Mucosa of rectum (tissue), 2 donors: ENCODE measurements at regions not wholly inside any gene's neighbourhood (a gene's known extent, or its start where the extent isn't known, plus 50 kb on each side); places are given as distances from the start of the nearest gene placed in this dataset.

Experiments used
- H3K27ac ChIP-seq, 2 donors: one replicate each; pipeline ENCODE4 v1.7.0; 2013; ENCODE audit warnings: inconsistent platforms in 2 of 2, low read depth in 2 of 2, low read length in 2 of 2
- H3K27me3 ChIP-seq, 2 donors: one replicate each; pipeline ENCODE4 v1.7.0; 2013; ENCODE audit warnings: low read length in 2 of 2; ENCODE audit not compliant: control insufficient read depth in 2 of 2, insufficient read depth in 2 of 2
- H3K36me3 ChIP-seq, 2 donors: one replicate each; pipeline ENCODE4 v1.7.0; 2013; ENCODE audit warnings: low read length in 2 of 2; ENCODE audit not compliant: control insufficient read depth in 2 of 2, insufficient read depth in 2 of 2
- H3K4me1 ChIP-seq, 2 donors: one replicate each; pipeline ENCODE4 v1.7.0; 2013; ENCODE audit warnings: low read length in 2 of 2, mild to moderate bottlenecking in 1 of 2; ENCODE audit not compliant: control insufficient read depth in 2 of 2, insufficient read depth in 2 of 2
- H3K4me3 ChIP-seq, 2 donors: one replicate each; pipeline ENCODE4 v1.7.0; 2013; ENCODE audit warnings: low read length in 2 of 2
- H3K9ac ChIP-seq, 2 donors: one replicate each; pipeline ENCODE4 v1.7.0; 2013; ENCODE audit warnings: low read length in 2 of 2, low read depth in 1 of 2, mild to moderate bottlenecking in 1 of 2
- H3K9me3 ChIP-seq, 2 donors: one replicate each; pipeline ENCODE4 v1.7.0; 2013; ENCODE audit warnings: low read length in 2 of 2; ENCODE audit not compliant: control insufficient read depth in 2 of 2
- donor health status: healthy.
- donor health status: Normal muscosa, but diverticular disease.

DNA sequence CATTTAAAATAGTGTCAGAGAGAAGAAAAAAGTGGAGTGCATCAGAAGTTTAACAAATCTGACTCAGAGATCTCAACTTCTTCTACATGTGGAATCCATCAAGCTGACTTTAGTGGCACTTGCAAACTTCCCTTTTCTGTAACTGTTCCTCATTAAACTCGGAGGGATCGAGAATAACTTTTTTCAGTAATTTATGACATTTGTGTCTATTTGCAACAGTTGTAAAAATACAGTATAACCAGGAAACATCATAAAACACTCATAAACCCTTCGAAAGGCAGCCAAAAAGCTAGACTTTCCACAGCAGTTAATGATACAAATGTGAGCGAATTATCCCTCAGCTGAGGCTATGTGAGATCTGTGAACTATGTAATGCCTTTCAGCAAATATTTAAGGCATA lies 1936.8 kb upstream of the SEL1L start:
- Histone ChIP-seq H3K4me3 (no peak overlapping the region), H3K36me3 (no peaks in the 10 kb centered on the region), H3K27me3 (no peaks in the 10 kb centered on the region), H3K9me3 (no peaks in the 10 kb centered on the region), H3K9ac (no peak overlapping the region), H3K27ac (no peak overlapping the region), H3K4me1 (no peaks in the 10 kb centered on the region)

DNA sequence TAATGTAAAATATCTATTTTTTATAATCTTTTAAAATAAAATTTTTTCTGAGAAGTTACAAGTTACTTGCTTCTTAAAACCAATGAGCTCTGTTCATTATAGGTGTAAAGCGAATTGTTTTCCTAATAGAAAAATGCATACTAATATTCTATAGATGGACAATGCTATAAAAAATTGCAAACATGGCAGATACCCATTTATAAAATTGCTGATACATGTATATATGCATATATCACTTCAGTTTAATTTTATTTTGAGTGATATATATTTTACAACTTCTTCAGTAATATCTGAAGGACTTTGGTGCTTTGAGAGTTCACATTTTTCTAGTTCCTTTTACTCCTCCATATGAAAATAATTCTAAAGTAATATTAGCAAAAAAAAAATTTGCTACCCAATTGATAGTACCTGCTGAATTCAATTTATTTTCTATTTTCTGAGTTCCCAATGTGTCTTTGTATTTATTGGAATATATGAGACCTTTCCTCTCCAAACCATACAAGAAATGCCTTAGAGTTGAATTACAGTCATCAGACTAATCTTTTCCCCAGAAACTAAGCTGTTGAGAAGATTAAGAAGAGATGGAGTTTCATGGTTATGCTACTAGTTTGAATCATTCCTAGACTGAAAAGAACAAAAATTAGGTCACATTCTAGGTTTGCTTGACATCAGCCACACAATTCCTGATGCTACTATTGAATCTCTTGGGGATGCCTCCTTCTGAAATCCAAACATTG lies 1937.5 kb upstream of the SEL1L start:
- no peak overlapping the region for H3K9ac ChIP-seq
- H3K36me3 ChIP-seq = no peaks in the 10 kb centered on the region
- H3K27ac ChIP-seq = no peak overlapping the region
- no peak overlapping the region for H3K4me3 ChIP-seq
- no peaks in the 10 kb centered on the region for H3K9me3 ChIP-seq
- no peaks in the 10 kb centered on the region for H3K4me1 ChIP-seq
- H3K27me3 ChIP-seq = no peaks in the 10 kb centered on the region

DNA sequence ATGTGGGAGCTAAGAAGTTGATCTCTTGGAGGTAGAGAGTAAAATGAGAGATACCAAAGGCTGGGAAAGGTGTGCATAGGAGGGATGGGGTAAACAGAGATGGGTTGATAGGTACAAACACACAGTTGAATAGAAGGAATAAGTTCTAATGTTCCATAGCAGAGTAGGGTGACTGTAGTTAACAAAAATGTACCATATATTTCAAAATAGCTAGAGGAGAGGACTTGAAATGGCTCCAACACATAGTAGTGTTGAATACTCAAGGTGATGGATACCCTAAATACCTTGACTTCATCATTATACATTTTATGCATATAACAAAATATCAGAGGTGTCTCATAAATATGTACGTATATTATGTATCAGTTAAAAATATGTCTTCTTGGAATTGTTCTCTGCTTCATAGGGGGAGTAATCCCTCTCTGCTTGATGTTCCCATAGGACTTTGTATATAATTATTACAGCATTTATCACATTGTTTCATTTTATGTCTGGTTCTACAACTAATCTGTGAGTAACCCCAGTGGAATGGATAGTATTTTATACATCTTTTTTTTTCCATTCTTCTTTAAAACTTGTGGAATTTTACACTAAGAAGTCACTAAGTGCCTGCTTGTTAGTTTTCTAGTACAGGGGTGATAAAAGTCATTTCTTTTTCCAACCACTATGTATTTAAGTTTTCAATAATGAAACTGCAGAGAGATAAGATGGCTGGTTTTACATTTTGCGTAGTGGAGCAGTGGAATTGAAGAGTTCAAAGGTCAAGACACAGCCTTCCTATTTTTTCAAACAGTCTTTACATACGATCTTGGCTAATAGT lies 1940.0 kb upstream of the SEL1L start:
- no peaks in the 10 kb centered on the region for H3K4me1 ChIP-seq
- no peaks in the 10 kb centered on the region for H3K36me3 ChIP-seq
- H3K9me3 ChIP-seq = no peaks in the 10 kb centered on the region
- no peaks in the 10 kb centered on the region for H3K27me3 ChIP-seq
- no peak overlapping the region for H3K4me3 ChIP-seq
- H3K27ac ChIP-seq = no peak overlapping the region
- no peak overlapping the region for H3K9ac ChIP-seq

DNA sequence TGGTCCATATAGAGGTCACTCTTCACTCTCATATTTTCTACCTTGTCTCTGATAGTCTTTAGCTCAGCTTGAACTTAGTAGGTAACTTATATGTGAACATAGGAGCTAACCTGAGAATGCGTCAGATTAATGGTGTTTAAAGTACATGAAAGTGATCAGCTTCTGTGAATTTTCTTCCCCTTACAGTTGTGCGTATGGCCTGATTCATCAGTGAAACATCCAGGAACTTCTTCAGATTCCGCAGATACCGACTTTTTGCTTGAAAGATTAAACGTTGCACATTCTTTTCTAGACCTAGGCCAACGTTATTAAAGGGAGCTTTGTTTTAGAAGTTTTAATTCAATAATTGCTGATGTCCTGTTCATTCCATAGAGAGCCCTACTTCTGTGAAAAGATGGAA lies 1945.1 kb upstream of the SEL1L start:
- H3K27me3 ChIP-seq = no peaks in the 10 kb centered on the region
- H3K27ac ChIP-seq = no peak overlapping the region
- H3K36me3 ChIP-seq = no peaks in the 10 kb centered on the region
- H3K4me1 ChIP-seq = no peaks in the 10 kb centered on the region
- H3K9me3 ChIP-seq = no peaks in the 10 kb centered on the region
- no peak overlapping the region for H3K9ac ChIP-seq
- H3K4me3 ChIP-seq = no peak overlapping the region

DNA sequence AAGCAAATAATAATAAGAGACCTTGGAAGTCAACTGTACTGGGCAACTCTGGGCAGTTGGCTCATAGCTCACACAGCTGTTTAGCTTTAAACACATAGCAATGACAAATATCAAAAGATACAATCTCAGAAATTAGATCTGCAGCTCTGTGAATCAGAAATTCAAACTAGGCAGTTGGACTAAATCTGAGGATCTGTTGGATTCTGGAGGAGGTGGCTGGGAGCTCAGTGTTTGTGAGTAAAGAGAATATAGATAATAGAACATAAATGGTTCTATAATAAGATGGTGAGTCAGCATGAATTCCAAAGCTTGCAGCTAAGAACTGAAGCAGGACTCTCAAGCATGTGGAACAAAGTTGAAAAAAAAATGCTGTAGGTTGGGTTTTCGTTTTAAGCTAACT lies 1949.4 kb upstream of the SEL1L start:
- no peaks in the 10 kb centered on the region for H3K36me3 ChIP-seq
- no peaks in the 10 kb centered on the region for H3K27me3 ChIP-seq
- H3K9me3 ChIP-seq = no peaks in the 10 kb centered on the region
- H3K4me1 ChIP-seq = no peaks in the 10 kb centered on the region
- no peak overlapping the region for H3K27ac ChIP-seq
- no peak overlapping the region for H3K9ac ChIP-seq
- H3K4me3 ChIP-seq = no peak overlapping the region

DNA sequence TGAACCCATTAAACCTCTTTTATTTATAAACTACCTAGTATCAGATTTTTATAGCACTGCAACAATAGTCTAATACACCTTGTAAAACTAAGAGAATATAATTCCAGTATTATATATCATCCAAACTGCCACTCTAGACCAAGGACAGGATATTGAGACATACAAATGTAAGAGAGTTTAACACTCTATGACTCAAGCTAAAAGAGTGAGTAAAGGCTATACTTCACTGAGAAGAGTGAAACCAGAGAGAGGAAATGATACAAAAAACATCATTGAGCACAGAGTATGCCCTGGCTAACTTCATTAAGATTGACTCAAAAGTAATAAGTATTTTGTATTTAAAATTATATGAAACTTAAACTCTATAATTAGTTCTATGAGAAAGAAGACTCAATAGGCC lies 1951.9 kb upstream of the SEL1L start:
- no peaks in the 10 kb centered on the region for H3K36me3 ChIP-seq
- no peak overlapping the region for H3K27ac ChIP-seq
- no peaks in the 10 kb centered on the region for H3K9me3 ChIP-seq
- H3K9ac ChIP-seq = no peak overlapping the region
- H3K4me3 ChIP-seq = no peak overlapping the region
- H3K4me1 ChIP-seq = no peaks in the 10 kb centered on the region
- no peaks in the 10 kb centered on the region for H3K27me3 ChIP-seq

DNA sequence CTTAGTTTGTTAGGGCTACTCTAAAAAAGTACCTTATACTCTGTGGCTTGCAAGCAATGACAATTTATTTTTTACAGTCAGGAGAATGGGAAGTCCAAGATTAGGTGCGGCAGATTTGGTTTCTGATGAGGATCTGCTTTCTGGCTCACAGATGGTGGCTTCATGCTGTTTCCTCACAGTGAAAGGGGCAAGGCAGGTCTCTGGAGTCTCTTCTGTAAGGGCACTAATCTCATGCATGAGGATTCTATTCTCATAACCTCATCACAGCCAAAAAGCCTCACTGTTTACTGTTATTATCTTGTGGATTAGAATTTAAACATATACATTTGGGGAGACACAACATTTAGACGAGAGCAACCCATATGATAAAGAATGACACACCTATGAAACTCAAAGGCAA lies 1957.4 kb upstream of the SEL1L start:
- H3K27ac ChIP-seq = no peak overlapping the region
- H3K9ac ChIP-seq = no peak overlapping the region
- H3K36me3 ChIP-seq = no peaks in the 10 kb centered on the region
- H3K4me3 ChIP-seq = no peak overlapping the region
- H3K4me1 ChIP-seq = no peaks in the 10 kb centered on the region
- H3K27me3 ChIP-seq = no peaks in the 10 kb centered on the region
- no peaks in the 10 kb centered on the region for H3K9me3 ChIP-seq

DNA sequence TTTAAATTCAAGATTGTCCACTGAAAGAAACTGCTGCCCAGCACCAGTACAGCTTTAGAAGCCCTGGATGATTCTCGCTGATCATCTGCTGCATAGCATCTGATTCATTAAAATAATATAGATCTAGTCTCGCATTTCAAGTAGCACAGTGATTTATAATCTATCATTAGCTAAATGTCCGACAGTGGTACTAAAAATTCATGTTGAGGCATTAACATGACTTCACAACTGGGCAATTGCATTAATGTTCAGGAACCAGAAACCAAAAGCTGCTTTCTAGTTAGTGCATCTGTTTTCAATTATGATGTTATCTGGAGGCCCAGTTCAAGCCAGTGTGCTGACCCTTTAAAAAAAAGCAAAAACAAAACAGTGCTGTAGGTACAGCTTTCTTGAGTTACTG lies 1987.2 kb upstream of the SEL1L start:
- no peak overlapping the region for H3K4me3 ChIP-seq
- no peak overlapping the region for H3K27ac ChIP-seq
- no peaks in the 10 kb centered on the region for H3K9me3 ChIP-seq
- H3K4me1 ChIP-seq = no peaks in the 10 kb centered on the region
- no peaks in the 10 kb centered on the region for H3K36me3 ChIP-seq
- no peaks in the 10 kb centered on the region for H3K27me3 ChIP-seq
- no peak overlapping the region for H3K9ac ChIP-seq

DNA sequence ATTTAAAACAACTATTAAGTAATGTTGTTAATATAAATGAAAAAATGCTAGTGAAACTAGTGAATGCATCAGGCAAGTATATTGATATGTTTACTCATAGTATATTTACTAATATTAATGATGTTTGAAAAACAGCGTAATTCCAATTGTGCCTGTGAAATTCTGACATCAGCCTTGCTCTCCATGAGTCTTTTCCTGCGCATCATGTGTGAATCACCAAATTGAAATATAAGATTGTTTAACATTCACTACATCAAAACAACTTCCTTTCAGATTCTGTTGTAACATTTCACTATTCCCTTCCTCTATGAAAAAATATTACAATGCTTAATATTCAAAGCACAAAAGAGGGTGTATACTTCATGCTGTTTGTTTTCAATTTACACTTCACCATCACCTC lies 1995.9 kb upstream of the SEL1L start:
- Histone ChIP-seq H3K27me3 (no peaks in the 10 kb centered on the region), H3K4me1 (no peaks in the 10 kb centered on the region), H3K4me3 (no peak overlapping the region), H3K9ac (no peak overlapping the region), H3K36me3 (no peaks in the 10 kb centered on the region), H3K9me3 (no peaks in the 10 kb centered on the region), H3K27ac (no peak overlapping the region)

DNA sequence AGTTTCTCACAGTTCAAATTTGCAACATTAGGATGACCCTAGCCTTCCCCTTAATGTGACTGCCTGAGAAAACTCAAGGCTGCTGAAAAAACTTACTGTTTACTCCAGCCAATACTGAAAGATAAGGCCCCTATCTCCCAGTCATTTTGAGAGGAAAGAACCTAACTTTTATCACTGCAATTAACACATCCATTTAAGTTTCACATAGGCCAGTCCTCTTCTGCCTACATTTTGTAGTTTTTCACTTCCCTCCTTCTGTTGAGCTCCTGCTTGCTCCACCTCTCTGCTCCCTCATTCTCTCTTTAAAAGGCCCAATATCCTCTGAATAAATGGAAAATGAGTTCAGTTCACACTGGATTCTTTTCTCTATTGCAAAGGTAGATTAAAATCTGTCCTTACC lies 1996.2 kb upstream of the FLRT2 start:
- Histone ChIP-seq H3K27ac (no peak overlapping the region), H3K9me3 (no peaks in the 10 kb centered on the region), H3K4me3 (no peak overlapping the region), H3K27me3 (no peaks in the 10 kb centered on the region), H3K36me3 (no peaks in the 10 kb centered on the region), H3K4me1 (no peaks in the 10 kb centered on the region), H3K9ac (no peak overlapping the region)
